ENCODE measurements at regions not wholly inside any gene's neighbourhood (a gene's known extent, or its start where the extent isn't known, plus 50 kb on each side); places are given as distances from the start of the nearest gene placed in this dataset.

- H3K9ac ChIP-seq (ENCODE audit: low read length), result no peak overlapping the region
- H3K27me3 ChIP-seq (ENCODE audit: insufficient read depth, low read depth, low read length), result no peaks in the 10 kb centered on the region
- no peak overlapping the region for H2AFZ ChIP-seq (ENCODE audit: low read depth, low read length)
- no peak overlapping the region for H3K4me2 ChIP-seq (ENCODE audit: low read length)
- no peaks in the 10 kb centered on the region for H3K9me3 ChIP-seq (ENCODE audit: low read length)
- no peaks in the 10 kb centered on the region for H3K9me2 ChIP-seq (ENCODE audit: insufficient read depth, low read length)
- no peak for TF ChIP-seq EZH2 (IDR thresholded peaks at IDR 0.05; ENCODE audit: borderline replicate concordance, insufficient read depth, low read length, poor library complexity, severe bottlenecking)
- TF ChIP-seq, protein P1, sequence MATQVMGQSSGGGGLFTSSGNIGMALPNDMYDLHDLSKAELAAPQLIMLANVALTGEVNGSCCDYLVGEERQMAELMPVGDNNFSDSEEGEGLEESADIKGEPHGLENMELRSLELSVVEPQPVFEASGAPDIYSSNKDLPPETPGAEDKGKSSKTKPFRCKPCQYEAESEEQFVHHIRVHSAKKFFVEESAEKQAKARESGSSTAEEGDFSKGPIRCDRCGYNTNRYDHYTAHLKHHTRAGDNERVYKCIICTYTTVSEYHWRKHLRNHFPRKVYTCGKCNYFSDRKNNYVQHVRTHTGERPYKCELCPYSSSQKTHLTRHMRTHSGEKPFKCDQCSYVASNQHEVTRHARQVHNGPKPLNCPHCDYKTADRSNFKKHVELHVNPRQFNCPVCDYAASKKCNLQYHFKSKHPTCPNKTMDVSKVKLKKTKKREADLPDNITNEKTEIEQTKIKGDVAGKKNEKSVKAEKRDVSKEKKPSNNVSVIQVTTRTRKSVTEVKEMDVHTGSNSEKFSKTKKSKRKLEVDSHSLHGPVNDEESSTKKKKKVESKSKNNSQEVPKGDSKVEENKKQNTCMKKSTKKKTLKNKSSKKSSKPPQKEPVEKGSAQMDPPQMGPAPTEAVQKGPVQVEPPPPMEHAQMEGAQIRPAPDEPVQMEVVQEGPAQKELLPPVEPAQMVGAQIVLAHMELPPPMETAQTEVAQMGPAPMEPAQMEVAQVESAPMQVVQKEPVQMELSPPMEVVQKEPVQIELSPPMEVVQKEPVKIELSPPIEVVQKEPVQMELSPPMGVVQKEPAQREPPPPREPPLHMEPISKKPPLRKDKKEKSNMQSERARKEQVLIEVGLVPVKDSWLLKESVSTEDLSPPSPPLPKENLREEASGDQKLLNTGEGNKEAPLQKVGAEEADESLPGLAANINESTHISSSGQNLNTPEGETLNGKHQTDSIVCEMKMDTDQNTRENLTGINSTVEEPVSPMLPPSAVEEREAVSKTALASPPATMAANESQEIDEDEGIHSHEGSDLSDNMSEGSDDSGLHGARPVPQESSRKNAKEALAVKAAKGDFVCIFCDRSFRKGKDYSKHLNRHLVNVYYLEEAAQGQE (IDR thresholded peaks at IDR 0.05; ENCODE audit: borderline replicate concordance), result no peak
- no peak for TF ChIP-seq RAD21 (conservative IDR thresholded peaks at IDR 0.05)
- no peak for TF ChIP-seq MXI1 (conservative IDR thresholded peaks at IDR 0.05; ENCODE audit: poor library complexity, severe bottlenecking)
- TF ChIP-seq SMC3 (conservative IDR thresholded peaks at IDR 0.05; ENCODE audit: poor library complexity), result no peak
- TF ChIP-seq POLR2AphosphoS5 (IDR thresholded peaks at IDR 0.05), result no peak
- TF ChIP-seq CTCF (IDR thresholded peaks at IDR 0.05; ENCODE audit: poor library complexity, severe bottlenecking), result no peak
- no peak for TF ChIP-seq EP300 (conservative IDR thresholded peaks at IDR 0.05; ENCODE audit: poor library complexity, severe bottlenecking)
- TF ChIP-seq TAF1 (IDR thresholded peaks at IDR 0.05; ENCODE audit: low read depth), result no peak
- no peak overlapping the region for H3K27ac ChIP-seq (ENCODE audit: low read length)
- no peaks in the 10 kb centered on the region for H3K79me2 ChIP-seq (replicated peaks; ENCODE audit: insufficient read depth, low read length)
- no peaks in the 10 kb centered on the region for H3F3A ChIP-seq (ENCODE audit: insufficient read depth, low read length, poor library complexity, severe bottlenecking)
- no peak overlapping the region for H3K4me3 ChIP-seq (ENCODE audit: low read length)
- H3K36me3 ChIP-seq (ENCODE audit: insufficient read depth, low read length), result no peaks in the 10 kb centered on the region
- no peaks in the 10 kb centered on the region for H4K20me1 ChIP-seq (ENCODE audit: insufficient read depth)
Measured at GRCh38 chrX:11976663-11977062, 161.6 kb upstream of the FRMPD4 start.

DNA sequence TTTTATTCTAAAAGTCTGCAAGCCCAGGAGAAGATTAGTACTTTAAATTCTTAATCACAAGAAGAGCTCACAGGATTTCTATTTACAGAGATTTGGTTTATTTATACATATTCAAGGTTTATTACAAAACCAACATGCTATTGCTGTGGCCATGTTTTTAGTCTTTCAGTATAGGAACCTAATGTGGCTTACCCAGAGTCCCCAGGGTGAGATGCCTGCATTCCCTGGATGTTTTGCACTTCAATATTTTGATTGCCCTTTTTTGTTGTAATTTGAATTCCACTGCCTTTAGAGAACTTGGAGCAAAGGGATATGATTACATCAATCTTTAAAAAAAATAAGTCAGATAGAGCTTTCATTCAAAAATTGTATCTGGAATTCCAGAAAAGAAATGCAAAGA, 146.0 kb upstream of the FRMPD4 start:
- Histone ChIP-seq H3K79me2 (replicated peaks; ENCODE audit: insufficient read depth, low read length) (no peaks in the 10 kb centered on the region), H3K9me2 (ENCODE audit: insufficient read depth, low read length) (no peaks in the 10 kb centered on the region), H3K9me3 (ENCODE audit: low read length) (no peaks in the 10 kb centered on the region), H2AFZ (ENCODE audit: low read depth, low read length) (no peak overlapping the region), H3K27ac (ENCODE audit: low read length) (no peak overlapping the region), H3F3A (ENCODE audit: insufficient read depth, low read length, poor library complexity, severe bottlenecking) (no peaks in the 10 kb centered on the region), H3K27me3 (ENCODE audit: insufficient read depth, low read depth, low read length) (no peaks in the 10 kb centered on the region), H4K20me1 (ENCODE audit: insufficient read depth) (no peaks in the 10 kb centered on the region), H3K4me3 (ENCODE audit: low read length) (no peak overlapping the region), H3K4me2 (ENCODE audit: low read length) (no peak overlapping the region), H3K9ac (ENCODE audit: low read length) (no peak overlapping the region), H3K36me3 (ENCODE audit: insufficient read depth, low read length) (no peaks in the 10 kb centered on the region)
- TF ChIP-seq POLR2AphosphoS5 (IDR thresholded peaks at IDR 0.05) (no peak), EP300 (conservative IDR thresholded peaks at IDR 0.05; ENCODE audit: poor library complexity, severe bottlenecking) (no peak), EZH2 (IDR thresholded peaks at IDR 0.05; ENCODE audit: borderline replicate concordance, insufficient read depth, low read length, poor library complexity, severe bottlenecking) (no peak), CTCF (IDR thresholded peaks at IDR 0.05; ENCODE audit: poor library complexity, severe bottlenecking) (no peak)

Measured in neural cell (in vitro differentiated cells).